HG02852 (cell line): ENCODE measurements at regions not wholly inside any gene's neighbourhood (a gene's known extent, or its start where the extent isn't known, plus 50 kb on each side); places are given as distances from the start of the nearest gene placed in this dataset.

Experiments
- ATAC-seq: cut with Tn5 transposase; IDR thresholded peaks from one replicate; pipeline ENCODE4 v1.9.1; 2021; ENCODE audit warnings: mild to moderate bottlenecking, moderate library complexity; ENCODE audit not compliant: unreplicated experiment

GRCh38 chr10:33126742-33127141, 168.7 kb upstream of the ITGB1 start:
- no peak for ATAC-seq

- no peak for ATAC-seq
Measured at GRCh38 chr10:33125522-33126517, 167.8 kb upstream of the ITGB1 start.

GRCh38 chr10:33125111-33125510, 167.1 kb upstream of the ITGB1 start:
- no peak for ATAC-seq

- no peak for ATAC-seq
Measured at GRCh38 chr10:33123680-33124079, 165.7 kb upstream of the ITGB1 start.

- no peak for ATAC-seq
Measured at GRCh38 chr10:33122014-33122809, 164.2 kb upstream of the ITGB1 start.

- peak; percentile 58 for ATAC-seq
Measured at GRCh38 chr10:33120700-33121099, 162.7 kb upstream of the ITGB1 start.

- no peak for ATAC-seq
Measured at GRCh38 chr10:33120275-33120674, 162.2 kb upstream of the ITGB1 start.

GRCh38 chr10:33117816-33118215, 159.8 kb upstream of the ITGB1 start:
- no peak for ATAC-seq

- no peak for ATAC-seq
Measured at GRCh38 chr10:33117230-33117629, 159.2 kb upstream of the ITGB1 start.

- no peak for ATAC-seq
Measured at GRCh38 chr10:33115738-33116719, 158.0 kb upstream of the ITGB1 start.

GRCh38 chr10:33114451-33114952, 156.5 kb upstream of the ITGB1 start:
- ATAC-seq, result no peak

GRCh38 chr10:33113466-33113865, 155.4 kb upstream of the ITGB1 start:
- no peak for ATAC-seq

GRCh38 chr10:33112831-33113455, 154.9 kb upstream of the ITGB1 start:
- no peak for ATAC-seq

GRCh38 chr10:33111488-33112051, 153.5 kb upstream of the ITGB1 start:
- no peak for ATAC-seq

GRCh38 chr10:33109788-33110469, 151.9 kb upstream of the ITGB1 start:
- ATAC-seq, result no peak

- no peak for ATAC-seq
Measured at GRCh38 chr10:33109384-33109783, 151.4 kb upstream of the ITGB1 start.

GRCh38 chr10:33107953-33108352, 149.9 kb upstream of the ITGB1 start:
- no peak for ATAC-seq

- no peak for ATAC-seq
Measured at GRCh38 chr10:33106767-33107166, 148.7 kb upstream of the ITGB1 start.

GRCh38 chr10:33103863-33104379, 145.9 kb upstream of the ITGB1 start:
- ATAC-seq, result no peak
